Neural crest cell (in vitro differentiated cells): ENCODE measurements at regions not wholly inside any gene's neighbourhood (a gene's known extent, or its start where the extent isn't known, plus 50 kb on each side); places are given as distances from the start of the nearest gene placed in this dataset.
A peak's percentile ranks its signal among the peaks of the same experiment; 100 is the strongest.

Experiments used
- DNase-seq: peaks from one replicate; pipeline ENCODE4 v3.0.0; 2021; ENCODE audit warnings: low read depth, mixed read lengths, low spot score
- H3K27ac Mint-ChIP-seq: one replicate; pipeline ENCODE4 v1.8.0; 2021; ENCODE audit warnings: mild to moderate bottlenecking, mixed read lengths; ENCODE audit not compliant: unreplicated experiment
- H3K27me3 Mint-ChIP-seq: 2 replicates; pipeline ENCODE4 v1.8.0; 2021; ENCODE audit warnings: low read depth, mild to moderate bottlenecking, mixed read lengths
- H3K36me3 Mint-ChIP-seq: 2 replicates; pipeline ENCODE4 v1.8.0; 2021; ENCODE audit warnings: low read depth, mild to moderate bottlenecking, mixed read lengths
- H3K4me1 Mint-ChIP-seq: 2 replicates; pipeline ENCODE4 v1.8.0; 2021; ENCODE audit warnings: mixed read lengths
- H3K4me3 Mint-ChIP-seq: one replicate; pipeline ENCODE4 v1.8.0; 2021; ENCODE audit warnings: mild to moderate bottlenecking, mixed read lengths
- H3K9me3 Mint-ChIP-seq: 2 replicates; pipeline ENCODE4 v1.8.0; 2021; ENCODE audit warnings: mixed read lengths
- CTCF ChIP-seq: fragments of 200-600 bp; sonication (generic); conservative IDR thresholded peaks from 2 replicates; pipeline ENCODE4 v1.5.0; 2021; ENCODE audit warnings: antibody characterized with exemption, mild to moderate bottlenecking

GRCh38 chr10:21298701-21299100, 226.8 kb downstream of the SKIDA1 start:
- no peak for TF ChIP-seq CTCF
- no peaks in the 10 kb centered on the region for H3K27me3 Mint-ChIP-seq
- DNase-seq, result no peak
- H3K9me3 Mint-ChIP-seq, result no peaks in the 10 kb centered on the region
- H3K4me1 Mint-ChIP-seq, result peaks cover 30% of the 10 kb centered on the region
- no peak overlapping the region for H3K27ac Mint-ChIP-seq
- no peak overlapping the region for H3K4me3 Mint-ChIP-seq
- no peaks in the 10 kb centered on the region for H3K36me3 Mint-ChIP-seq

GRCh38 chr10:21297603-21298383, 227.7 kb downstream of the SKIDA1 start:
- no peaks in the 10 kb centered on the region for H3K36me3 Mint-ChIP-seq
- peaks cover 39% of the 10 kb centered on the region for H3K4me1 Mint-ChIP-seq
- no peaks in the 10 kb centered on the region for H3K27me3 Mint-ChIP-seq
- TF ChIP-seq CTCF, result no peak
- no peak for DNase-seq
- no peak overlapping the region for H3K27ac Mint-ChIP-seq
- no peak overlapping the region for H3K4me3 Mint-ChIP-seq
- no peaks in the 10 kb centered on the region for H3K9me3 Mint-ChIP-seq

- no peaks in the 10 kb centered on the region for H3K36me3 Mint-ChIP-seq
- H3K27ac Mint-ChIP-seq, result no peak overlapping the region
- H3K4me3 Mint-ChIP-seq, result no peak overlapping the region
- H3K9me3 Mint-ChIP-seq, result no peaks in the 10 kb centered on the region
- H3K27me3 Mint-ChIP-seq, result no peaks in the 10 kb centered on the region
- H3K4me1 Mint-ChIP-seq, result peaks cover 48% of the 10 kb centered on the region
- no peak for TF ChIP-seq CTCF
- no peak for DNase-seq
Observed at GRCh38 chr10:21296575-21297355, 228.7 kb downstream of the SKIDA1 start.

- H3K27ac Mint-ChIP-seq, result peak overlapping the region; percentile 96
- no peaks in the 10 kb centered on the region for H3K27me3 Mint-ChIP-seq
- H3K4me3 Mint-ChIP-seq, result peak overlapping the region; percentile 81
- DNase-seq, result no peak
- peaks cover 2% of the 10 kb centered on the region for H3K9me3 Mint-ChIP-seq
- peaks cover 66% of the 10 kb centered on the region for H3K4me1 Mint-ChIP-seq
- no peak for TF ChIP-seq CTCF
- no peaks in the 10 kb centered on the region for H3K36me3 Mint-ChIP-seq
Observed at GRCh38 chr10:21293518-21294356, 231.7 kb downstream of the SKIDA1 start.

GRCh38 chr10:21292763-21293517, 232.5 kb downstream of the SKIDA1 start:
- no peak for TF ChIP-seq CTCF
- H3K27ac Mint-ChIP-seq, result peak overlapping the region; percentile 96
- H3K9me3 Mint-ChIP-seq, result peaks cover 2% of the 10 kb centered on the region
- no peaks in the 10 kb centered on the region for H3K36me3 Mint-ChIP-seq
- peaks cover 61% of the 10 kb centered on the region for H3K4me1 Mint-ChIP-seq
- DNase-seq, result peak; percentile 22
- peak overlapping the region; percentile 81 for H3K4me3 Mint-ChIP-seq
- no peaks in the 10 kb centered on the region for H3K27me3 Mint-ChIP-seq
